ENCODE measurements at regions not wholly inside any gene's neighbourhood (a gene's known extent, or its start where the extent isn't known, plus 50 kb on each side); places are given as distances from the start of the nearest gene placed in this dataset.

DNA sequence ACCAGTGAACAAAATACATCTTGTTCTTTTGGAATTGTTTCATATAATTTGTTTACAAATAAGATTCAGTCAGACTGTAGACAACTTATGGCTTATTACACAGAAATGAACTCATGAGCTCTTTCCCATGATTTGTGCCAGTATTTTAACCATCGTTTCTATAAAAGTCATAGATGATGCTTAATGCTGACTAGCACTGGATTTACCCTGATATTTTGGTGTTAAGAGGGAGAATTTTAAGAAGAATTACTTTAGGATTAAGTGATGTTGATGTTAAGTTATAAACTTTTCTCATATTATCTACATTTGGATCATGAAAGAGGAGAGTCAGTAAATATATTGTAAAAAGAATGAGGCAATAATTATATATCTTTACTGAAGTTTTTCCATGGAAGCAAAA, 162.7 kb downstream of the POSTN start:
- TF ChIP-seq, protein P1, sequence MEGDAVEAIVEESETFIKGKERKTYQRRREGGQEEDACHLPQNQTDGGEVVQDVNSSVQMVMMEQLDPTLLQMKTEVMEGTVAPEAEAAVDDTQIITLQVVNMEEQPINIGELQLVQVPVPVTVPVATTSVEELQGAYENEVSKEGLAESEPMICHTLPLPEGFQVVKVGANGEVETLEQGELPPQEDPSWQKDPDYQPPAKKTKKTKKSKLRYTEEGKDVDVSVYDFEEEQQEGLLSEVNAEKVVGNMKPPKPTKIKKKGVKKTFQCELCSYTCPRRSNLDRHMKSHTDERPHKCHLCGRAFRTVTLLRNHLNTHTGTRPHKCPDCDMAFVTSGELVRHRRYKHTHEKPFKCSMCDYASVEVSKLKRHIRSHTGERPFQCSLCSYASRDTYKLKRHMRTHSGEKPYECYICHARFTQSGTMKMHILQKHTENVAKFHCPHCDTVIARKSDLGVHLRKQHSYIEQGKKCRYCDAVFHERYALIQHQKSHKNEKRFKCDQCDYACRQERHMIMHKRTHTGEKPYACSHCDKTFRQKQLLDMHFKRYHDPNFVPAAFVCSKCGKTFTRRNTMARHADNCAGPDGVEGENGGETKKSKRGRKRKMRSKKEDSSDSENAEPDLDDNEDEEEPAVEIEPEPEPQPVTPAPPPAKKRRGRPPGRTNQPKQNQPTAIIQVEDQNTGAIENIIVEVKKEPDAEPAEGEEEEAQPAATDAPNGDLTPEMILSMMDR (IDR thresholded peaks at IDR 0.05): no peak
- TF ChIP-seq EP300 (IDR thresholded peaks at IDR 0.05): no peak
